Kidney (tissue), 13 donors: ENCODE measurements at regions not wholly inside any gene's neighbourhood (a gene's known extent, or its start where the extent isn't known, plus 50 kb on each side); places are given as distances from the start of the nearest gene placed in this dataset.

Experiments
- DNase-seq, 5 donors: peaks; one replicate each; pipeline ENCODE4 v3.0.0-alpha.2; 2013 to 2020
- FAIRE-seq: peaks from 2 replicates; lab custom pipeline; 2012; peaks lifted over from hg19 to GRCh38; lab: Jason Lieb, UNC
- H3K27ac ChIP-seq, 2 donors: one replicate each; pipeline ENCODE4 v1.7.0; 2013; ENCODE audit warnings: low read depth in 2 of 2, low read length in 2 of 2, inconsistent platforms in 1 of 2
- H3K27me3 ChIP-seq: one replicate; pipeline ENCODE4 v1.7.1; 2013; ENCODE audit warnings: low read length, inconsistent platforms; ENCODE audit not compliant: control insufficient read depth, insufficient read depth
- H3K36me3 ChIP-seq, 3 donors: one replicate each; pipeline versions ENCODE4 v1.7.0 to v1.7.1; 2013; ENCODE audit warnings: low read length in 3 of 3, control low read depth in 1 of 3, inconsistent platforms in 1 of 3; ENCODE audit not compliant: insufficient read depth in 3 of 3, control insufficient read depth in 2 of 3
- H3K4me1 ChIP-seq, 3 donors: one replicate each; pipeline versions ENCODE4 v1.7.0 to v1.7.1; 2013; ENCODE audit warnings: low read length in 3 of 3, inconsistent platforms in 1 of 3, low read depth in 1 of 3; ENCODE audit not compliant: control insufficient read depth in 2 of 3, insufficient read depth in 2 of 3
- H3K4me3 ChIP-seq, 3 donors: one replicate each; pipeline versions ENCODE4 v1.7.0 to v1.8.1; 2013; ENCODE audit warnings: low read length in 3 of 3, control low read depth in 1 of 3, inconsistent platforms in 1 of 3
- H3K9ac ChIP-seq, 3 donors: one replicate each; pipeline versions ENCODE4 v1.7.0 to v1.7.1; 2013; ENCODE audit warnings: low read length in 3 of 3, control low read depth in 1 of 3, inconsistent platforms in 1 of 3
- H3K9me3 ChIP-seq, 3 donors: one replicate each; pipeline versions ENCODE4 v1.7.0 to v1.7.1; 2013; ENCODE audit warnings: low read length in 3 of 3, control low read depth in 1 of 3, inconsistent platforms in 1 of 3; ENCODE audit not compliant: control insufficient read depth in 2 of 3, insufficient read depth in 1 of 3
- intact Hi-C: fragments of 100-400 bp; cut with DNase I; formaldehyde crosslinking; loops from one replicate; pipeline ENCODE4 v1.11.1; 2022
- TF ChIP-seq, protein P1 (sequence below): IDR thresholded peaks from 3 replicates; pipeline ENCODE4 v1.5.1; 2012; ENCODE audit warnings: mild to moderate bottlenecking, moderate library complexity, borderline replicate concordance; ENCODE audit not compliant: insufficient read depth; ENCODE audit errors: extremely low read depth
- donor health status: control.
- donor health status: control.
- donor health status: control.
- donor health status: control.
- donor health status: control.
- donor health status: DM: yes; HTN: yes; CAD: no.
- donor health status: Normal renal cell carcinoma (clear cell type).

DNA sequence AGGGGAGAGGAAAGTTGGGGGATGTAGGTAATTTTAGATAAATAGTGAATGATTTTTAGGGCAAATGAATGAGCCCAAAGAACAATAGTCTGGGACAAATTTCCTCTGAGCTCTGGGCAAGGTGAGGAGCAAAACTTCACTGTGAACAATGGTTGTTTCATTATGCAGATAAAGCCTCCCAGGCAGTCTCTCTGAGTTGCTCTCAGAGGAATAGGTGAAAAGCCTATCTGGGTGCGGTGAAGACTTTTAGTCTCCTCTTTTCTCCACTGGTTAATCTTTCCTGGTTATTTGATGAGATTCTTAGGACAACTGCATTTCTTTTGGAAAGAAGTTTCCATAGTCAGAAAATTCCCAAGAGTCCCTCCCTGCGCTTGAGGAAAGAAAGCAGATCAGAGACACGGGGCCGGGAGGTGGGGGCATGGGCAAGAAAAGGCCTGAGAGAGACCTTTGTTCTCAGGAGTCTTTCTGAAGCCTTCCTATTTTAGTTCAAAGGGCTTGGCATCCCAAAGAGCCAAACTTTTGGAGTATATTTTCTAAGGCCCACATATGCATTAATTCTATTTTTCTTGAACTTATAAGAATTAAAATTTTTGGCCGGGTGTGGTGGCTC is 353.6 kb upstream of the SLCO3A1 start:
- Histone ChIP-seq H3K9me3 (no peaks in the 10 kb centered on the region), H3K27me3 (no peaks in the 10 kb centered on the region), H3K4me1 (no peaks in the 10 kb centered on the region), H3K4me3 (no peak overlapping the region), H3K9ac (no peak overlapping the region), H3K36me3 (no peaks in the 10 kb centered on the region), H3K27ac (no peak overlapping the region)
- intact Hi-C loops, result no loop called here
- TF ChIP-seq, protein P1, sequence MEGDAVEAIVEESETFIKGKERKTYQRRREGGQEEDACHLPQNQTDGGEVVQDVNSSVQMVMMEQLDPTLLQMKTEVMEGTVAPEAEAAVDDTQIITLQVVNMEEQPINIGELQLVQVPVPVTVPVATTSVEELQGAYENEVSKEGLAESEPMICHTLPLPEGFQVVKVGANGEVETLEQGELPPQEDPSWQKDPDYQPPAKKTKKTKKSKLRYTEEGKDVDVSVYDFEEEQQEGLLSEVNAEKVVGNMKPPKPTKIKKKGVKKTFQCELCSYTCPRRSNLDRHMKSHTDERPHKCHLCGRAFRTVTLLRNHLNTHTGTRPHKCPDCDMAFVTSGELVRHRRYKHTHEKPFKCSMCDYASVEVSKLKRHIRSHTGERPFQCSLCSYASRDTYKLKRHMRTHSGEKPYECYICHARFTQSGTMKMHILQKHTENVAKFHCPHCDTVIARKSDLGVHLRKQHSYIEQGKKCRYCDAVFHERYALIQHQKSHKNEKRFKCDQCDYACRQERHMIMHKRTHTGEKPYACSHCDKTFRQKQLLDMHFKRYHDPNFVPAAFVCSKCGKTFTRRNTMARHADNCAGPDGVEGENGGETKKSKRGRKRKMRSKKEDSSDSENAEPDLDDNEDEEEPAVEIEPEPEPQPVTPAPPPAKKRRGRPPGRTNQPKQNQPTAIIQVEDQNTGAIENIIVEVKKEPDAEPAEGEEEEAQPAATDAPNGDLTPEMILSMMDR, result no peak
- no peak for FAIRE-seq
- no peak for DNase-seq

DNA sequence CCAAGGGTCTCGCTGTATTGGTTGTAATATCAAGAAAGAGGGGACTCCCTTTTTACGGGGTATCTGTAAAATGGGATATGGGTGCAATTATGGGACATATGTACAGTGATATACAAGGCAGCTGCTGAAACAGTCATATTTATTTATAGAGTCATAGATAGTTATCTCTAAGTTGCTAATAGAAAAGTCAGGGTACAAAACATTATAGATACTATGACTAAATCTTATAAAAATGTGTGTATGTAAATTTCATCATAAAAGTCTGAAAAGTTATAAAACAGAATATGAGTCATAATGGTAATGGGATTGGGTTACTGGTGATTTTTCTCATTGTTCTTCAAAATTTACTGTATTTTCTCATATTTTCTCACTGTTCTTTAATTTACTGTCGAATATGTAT is 344.9 kb upstream of the SLCO3A1 start:
- FAIRE-seq (no peak), DNase-seq (no peak)
- Histone ChIP-seq H3K4me1 (no peaks in the 10 kb centered on the region), H3K27ac (no peak overlapping the region), H3K36me3 (no peaks in the 10 kb centered on the region), H3K9ac (no peak overlapping the region), H3K27me3 (no peaks in the 10 kb centered on the region), H3K4me3 (no peak overlapping the region), H3K9me3 (no peaks in the 10 kb centered on the region)
- intact Hi-C loops, result no loop called here
- TF ChIP-seq, protein P1, result no peak

DNA sequence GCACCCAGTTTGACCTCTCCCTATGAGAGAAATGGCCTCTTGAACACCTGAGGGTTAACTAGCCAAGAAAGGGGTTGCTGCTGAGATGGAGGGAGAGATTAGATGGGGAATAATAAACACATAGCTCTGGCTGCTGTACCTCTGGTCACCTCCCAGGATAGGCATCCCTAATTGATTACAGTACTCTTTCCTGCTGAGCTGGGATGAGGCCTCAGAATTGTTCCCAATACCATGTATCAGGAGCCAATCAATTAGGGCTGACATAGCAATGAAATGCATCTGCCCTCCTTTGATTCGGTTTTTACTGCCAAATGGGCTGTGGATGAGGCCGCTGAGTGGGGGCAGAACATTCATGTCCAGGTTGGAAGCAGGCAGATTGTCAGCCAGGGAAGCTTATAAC is 339.4 kb upstream of the SLCO3A1 start:
- Histone ChIP-seq H3K4me1 (no peaks in the 10 kb centered on the region), H3K27me3 (no peaks in the 10 kb centered on the region), H3K4me3 (no peak overlapping the region), H3K36me3 (no peaks in the 10 kb centered on the region), H3K27ac (no peak overlapping the region), H3K9me3 (no peaks in the 10 kb centered on the region), H3K9ac (no peak overlapping the region)
- FAIRE-seq (no peak), DNase-seq (no peak)
- TF ChIP-seq, protein P1, result no peak
- intact Hi-C loops, result no loop called here
